ENCODE measurements at regions not wholly inside any gene's neighbourhood (a gene's known extent, or its start where the extent isn't known, plus 50 kb on each side); places are given as distances from the start of the nearest gene placed in this dataset.

DNA sequence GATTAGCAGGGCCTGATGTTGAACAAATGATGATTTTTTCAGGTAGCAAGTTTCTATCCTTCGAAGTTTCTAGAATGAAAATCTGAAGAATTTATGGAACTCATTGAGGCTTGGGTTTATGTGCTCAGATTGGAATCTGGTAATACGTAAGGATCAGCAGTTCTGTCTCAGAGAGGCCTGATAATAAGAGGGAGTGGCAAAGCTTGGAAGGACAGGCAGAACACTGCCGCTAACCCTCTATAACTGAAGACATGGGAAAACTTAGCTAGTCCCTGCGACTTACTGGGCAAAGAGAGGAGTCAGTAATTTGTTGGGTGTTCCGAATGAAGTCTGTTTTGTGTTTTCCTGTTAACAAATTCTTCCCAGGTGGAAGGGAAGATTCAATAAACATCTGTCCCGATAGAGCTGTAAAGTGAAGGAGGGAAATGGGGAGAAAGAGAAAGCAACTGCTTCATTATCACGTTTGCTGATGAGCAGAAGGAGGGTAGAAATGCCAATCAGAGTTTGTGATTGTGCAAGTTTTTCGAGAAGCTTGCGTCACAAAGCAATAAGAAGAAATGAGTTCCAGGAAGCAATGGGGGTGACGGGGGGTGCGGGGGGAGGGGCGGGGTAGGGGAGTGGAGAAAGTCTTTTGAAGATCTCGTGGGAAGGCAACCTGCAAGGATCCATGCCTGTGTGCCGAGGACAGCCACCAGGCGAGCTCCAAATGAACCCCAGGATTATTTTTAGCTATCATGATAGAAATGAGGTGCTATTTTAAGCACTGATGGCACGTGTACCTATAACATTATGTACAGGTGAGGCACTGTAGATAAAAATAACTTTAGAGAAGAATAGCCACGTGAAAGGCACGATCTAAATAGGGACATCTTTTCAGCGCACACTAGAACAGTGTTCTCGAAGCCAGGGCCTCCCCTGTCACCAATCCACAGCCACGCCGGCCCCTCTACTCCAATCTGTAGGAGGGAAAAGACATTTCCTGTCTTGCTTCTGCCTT is 224.1 kb downstream of the FGF9 start:
- no peak for TF ChIP-seq ZNF433 (tag by site-specific recombination; IDR thresholded peaks at IDR 0.05; ENCODE audit: low read depth)
- no peak for TF ChIP-seq ZNF146 (tag by site-specific recombination; IDR thresholded peaks at IDR 0.05)
- TF ChIP-seq TSHZ1 (tag by site-specific recombination; IDR thresholded peaks at IDR 0.05; ENCODE audit: borderline replicate concordance), result no peak
- TF ChIP-seq ZSCAN23 (tag by site-specific recombination; IDR thresholded peaks at IDR 0.05), result no peak
- TF ChIP-seq ZNF626 (tag by site-specific recombination; IDR thresholded peaks at IDR 0.05), result no peak
- TF ChIP-seq, protein P1, sequence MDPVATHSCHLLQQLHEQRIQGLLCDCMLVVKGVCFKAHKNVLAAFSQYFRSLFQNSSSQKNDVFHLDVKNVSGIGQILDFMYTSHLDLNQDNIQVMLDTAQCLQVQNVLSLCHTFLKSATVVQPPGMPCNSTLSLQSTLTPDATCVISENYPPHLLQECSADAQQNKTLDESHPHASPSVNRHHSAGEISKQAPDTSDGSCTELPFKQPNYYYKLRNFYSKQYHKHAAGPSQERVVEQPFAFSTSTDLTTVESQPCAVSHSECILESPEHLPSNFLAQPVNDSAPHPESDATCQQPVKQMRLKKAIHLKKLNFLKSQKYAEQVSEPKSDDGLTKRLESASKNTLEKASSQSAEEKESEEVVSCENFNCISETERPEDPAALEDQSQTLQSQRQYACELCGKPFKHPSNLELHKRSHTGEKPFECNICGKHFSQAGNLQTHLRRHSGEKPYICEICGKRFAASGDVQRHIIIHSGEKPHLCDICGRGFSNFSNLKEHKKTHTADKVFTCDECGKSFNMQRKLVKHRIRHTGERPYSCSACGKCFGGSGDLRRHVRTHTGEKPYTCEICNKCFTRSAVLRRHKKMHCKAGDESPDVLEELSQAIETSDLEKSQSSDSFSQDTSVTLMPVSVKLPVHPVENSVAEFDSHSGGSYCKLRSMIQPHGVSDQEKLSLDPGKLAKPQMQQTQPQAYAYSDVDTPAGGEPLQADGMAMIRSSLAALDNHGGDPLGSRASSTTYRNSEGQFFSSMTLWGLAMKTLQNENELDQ (tag by site-specific recombination; IDR thresholded peaks at IDR 0.05; ENCODE audit: low read depth), result no peak
- TF ChIP-seq GLIS2 (tag by site-specific recombination; IDR thresholded peaks at IDR 0.05), result no peak
- no peak for TF ChIP-seq ZNF670 (tag by site-specific recombination; IDR thresholded peaks at IDR 0.05; ENCODE audit: low read depth)
- no peak for TF ChIP-seq YY2 (tag by site-specific recombination; IDR thresholded peaks at IDR 0.05)
- no peak for TF ChIP-seq ZSCAN30 (tag by site-specific recombination; IDR thresholded peaks at IDR 0.05)
- TF ChIP-seq ZNF707 (tag by site-specific recombination; IDR thresholded peaks at IDR 0.05), result no peak
- TF ChIP-seq, protein P2, sequence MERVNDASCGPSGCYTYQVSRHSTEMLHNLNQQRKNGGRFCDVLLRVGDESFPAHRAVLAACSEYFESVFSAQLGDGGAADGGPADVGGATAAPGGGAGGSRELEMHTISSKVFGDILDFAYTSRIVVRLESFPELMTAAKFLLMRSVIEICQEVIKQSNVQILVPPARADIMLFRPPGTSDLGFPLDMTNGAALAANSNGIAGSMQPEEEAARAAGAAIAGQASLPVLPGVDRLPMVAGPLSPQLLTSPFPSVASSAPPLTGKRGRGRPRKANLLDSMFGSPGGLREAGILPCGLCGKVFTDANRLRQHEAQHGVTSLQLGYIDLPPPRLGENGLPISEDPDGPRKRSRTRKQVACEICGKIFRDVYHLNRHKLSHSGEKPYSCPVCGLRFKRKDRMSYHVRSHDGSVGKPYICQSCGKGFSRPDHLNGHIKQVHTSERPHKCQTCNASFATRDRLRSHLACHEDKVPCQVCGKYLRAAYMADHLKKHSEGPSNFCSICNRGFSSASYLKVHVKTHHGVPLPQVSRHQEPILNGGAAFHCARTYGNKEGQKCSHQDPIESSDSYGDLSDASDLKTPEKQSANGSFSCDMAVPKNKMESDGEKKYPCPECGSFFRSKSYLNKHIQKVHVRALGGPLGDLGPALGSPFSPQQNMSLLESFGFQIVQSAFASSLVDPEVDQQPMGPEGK (tag by site-specific recombination; IDR thresholded peaks at IDR 0.05), result no peak
- TF ChIP-seq EGR2 (tag by site-specific recombination; IDR thresholded peaks at IDR 0.05; ENCODE audit: low read depth), result no peak
- POLR2A ChIA-PET, result no interaction called here

DNA sequence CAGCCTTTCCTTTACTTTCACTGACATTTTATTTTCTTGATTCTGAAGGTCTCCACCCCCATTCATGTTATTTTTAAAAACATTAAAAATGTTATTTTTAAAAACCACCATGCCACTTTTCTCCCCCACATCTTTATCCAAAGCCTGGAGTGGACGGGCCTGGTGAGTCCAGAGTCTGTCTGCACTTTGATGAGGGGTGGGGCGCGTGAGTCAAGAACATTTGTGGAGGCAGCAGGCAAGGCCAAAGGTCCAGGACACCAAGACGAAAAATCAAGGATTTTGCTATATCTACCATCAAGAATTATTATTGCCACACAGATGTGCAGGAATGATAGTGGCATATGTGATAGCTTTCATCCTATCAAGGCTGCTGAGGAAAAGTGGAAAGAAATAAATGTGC is 224.9 kb downstream of the FGF9 start:
- no peak overlapping the region for H3K27ac ChIP-seq (ENCODE audit: extremely low read depth, low read depth, low read length)
- POLR2A ChIA-PET, result no interaction called here
- H3K4me3 ChIP-seq (ENCODE audit: low read depth, low read length), result no peak overlapping the region
- no peaks in the 10 kb centered on the region for H3K9me3 ChIP-seq (ENCODE audit: control insufficient read depth, insufficient read depth, low read depth, low read length)
- no peaks in the 10 kb centered on the region for H3K36me3 ChIP-seq (ENCODE audit: control insufficient read depth in 2 of 2, insufficient read depth in 1 of 2, low read length in 2 of 2)
- CTCF ChIA-PET, result no interaction called here
- H3K4me1 ChIP-seq (ENCODE audit: control insufficient read depth, insufficient read depth, low read length), result no peaks in the 10 kb centered on the region
- no peak for TF ChIP-seq ZNF629 (tag by site-specific recombination; IDR thresholded peaks at IDR 0.05)
- TF ChIP-seq, protein P3, sequence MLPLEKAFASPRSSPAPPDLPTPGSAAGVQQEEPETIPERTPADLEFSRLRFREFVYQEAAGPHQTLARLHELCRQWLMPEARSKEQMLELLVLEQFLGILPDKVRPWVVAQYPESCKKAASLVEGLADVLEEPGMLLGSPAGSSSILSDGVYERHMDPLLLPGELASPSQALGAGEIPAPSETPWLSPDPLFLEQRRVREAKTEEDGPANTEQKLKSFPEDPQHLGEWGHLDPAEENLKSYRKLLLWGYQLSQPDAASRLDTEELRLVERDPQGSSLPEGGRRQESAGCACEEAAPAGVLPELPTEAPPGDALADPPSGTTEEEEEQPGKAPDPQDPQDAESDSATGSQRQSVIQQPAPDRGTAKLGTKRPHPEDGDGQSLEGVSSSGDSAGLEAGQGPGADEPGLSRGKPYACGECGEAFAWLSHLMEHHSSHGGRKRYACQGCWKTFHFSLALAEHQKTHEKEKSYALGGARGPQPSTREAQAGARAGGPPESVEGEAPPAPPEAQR (tag by site-specific recombination; IDR thresholded peaks at IDR 0.05), result no peak
- TF ChIP-seq ZNF670 (tag by site-specific recombination; IDR thresholded peaks at IDR 0.05; ENCODE audit: low read depth), result no peak
- no peak for TF ChIP-seq ZNF837 (tag by site-specific recombination; IDR thresholded peaks at IDR 0.05)
- no peak for TF ChIP-seq IKZF3 (tag by site-specific recombination; IDR thresholded peaks at IDR 0.05)
- TF ChIP-seq ZNF791 (tag by site-specific recombination; IDR thresholded peaks at IDR 0.05), result no peak
- TF ChIP-seq ATF2 (tag by site-specific recombination; IDR thresholded peaks at IDR 0.05; ENCODE audit: low read depth), result no peak
- TF ChIP-seq ZNF248 (tag by site-specific recombination; IDR thresholded peaks at IDR 0.05), result no peak
- TF ChIP-seq ZNF292 (tag by site-specific recombination; IDR thresholded peaks at IDR 0.05; ENCODE audit: borderline replicate concordance, low read depth), result no peak

More for the DNA sequence above, 224.1 kb downstream of the FGF9 start:
- Histone ChIP-seq H3K27ac (ENCODE audit: extremely low read depth, low read depth, low read length) (no peak overlapping the region), H3K9me3 (ENCODE audit: control insufficient read depth, insufficient read depth, low read depth, low read length) (no peaks in the 10 kb centered on the region), H3K4me1 (ENCODE audit: control insufficient read depth, insufficient read depth, low read length) (no peaks in the 10 kb centered on the region), H3K36me3 (ENCODE audit: control insufficient read depth in 2 of 2, insufficient read depth in 1 of 2, low read length in 2 of 2) (no peaks in the 10 kb centered on the region), H3K4me3 (ENCODE audit: low read depth, low read length) (no peak overlapping the region)
- CTCF ChIA-PET, result no interaction called here
